ENCODE measurements at regions not wholly inside any gene's neighbourhood (a gene's known extent, or its start where the extent isn't known, plus 50 kb on each side); places are given as distances from the start of the nearest gene placed in this dataset.

DNA sequence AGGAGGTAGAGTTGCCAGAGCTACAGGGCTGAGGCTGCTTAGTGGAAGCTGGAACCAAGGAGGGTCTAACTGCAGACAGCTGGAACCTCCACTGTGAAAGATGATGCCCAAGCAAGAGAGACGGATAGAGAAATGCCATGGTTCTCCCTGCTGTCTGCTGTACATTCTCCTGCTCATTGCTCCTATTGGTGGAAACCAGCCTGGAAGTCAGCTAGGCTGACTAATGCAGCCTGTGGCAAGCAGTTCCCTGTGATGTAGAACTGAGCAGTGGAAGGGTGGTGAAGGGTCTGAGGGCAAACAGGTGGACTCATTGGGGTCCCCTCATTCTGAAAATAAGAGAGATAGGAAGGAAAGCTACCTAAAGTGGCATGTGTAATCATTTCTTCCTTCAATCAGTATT, 563.6 kb downstream of the SLC4A3 start:
- Histone ChIP-seq H3K79me1 (ENCODE audit: low read length) (no peaks in the 10 kb centered on the region), H2BK5ac (ENCODE audit: low read length) (no peak overlapping the region), H3K4me3 (ENCODE audit: low read length) (no peak overlapping the region), H3K4me2 (ENCODE audit: low read length) (no peak overlapping the region), H3K79me2 (ENCODE audit: control insufficient read depth, insufficient read depth, low read length) (no peaks in the 10 kb centered on the region), H3K27ac (ENCODE audit: low read depth, low read length) (no peak overlapping the region), H4K8ac (ENCODE audit: low read depth, low read length) (no peak overlapping the region), H2AK5ac (ENCODE audit: low read length) (no peak overlapping the region), H3K36me3 (ENCODE audit: control insufficient read depth, insufficient read depth, low read length) (no peaks in the 10 kb centered on the region), H3K18ac (ENCODE audit: low read length) (no peak overlapping the region), H2BK120ac (ENCODE audit: low read depth, low read length) (no peak overlapping the region), H3K9ac (ENCODE audit: low read length) (no peak overlapping the region), H3K23ac (ENCODE audit: low read length) (no peak overlapping the region), H3K4ac (ENCODE audit: low read depth, low read length) (no peak overlapping the region), H2BK15ac (replicated peaks; ENCODE audit: low read depth) (no peak overlapping the region), H4K5ac (ENCODE audit: low read length) (no peak overlapping the region), H3K4me1 (ENCODE audit: control insufficient read depth, low read depth, low read length) (no peaks in the 10 kb centered on the region), H3K27me3 (ENCODE audit: insufficient read depth, low read length, poor library complexity) (no peaks in the 10 kb centered on the region), H3K56ac (ENCODE audit: low read length) (no peak overlapping the region)
- no peak for DNase-seq
- no CpG with 5 or more reads among the region's 1 CpG for WGBS (ENCODE audit: extremely low coverage, insufficient coverage, low lambda C conversion rate)

DNA sequence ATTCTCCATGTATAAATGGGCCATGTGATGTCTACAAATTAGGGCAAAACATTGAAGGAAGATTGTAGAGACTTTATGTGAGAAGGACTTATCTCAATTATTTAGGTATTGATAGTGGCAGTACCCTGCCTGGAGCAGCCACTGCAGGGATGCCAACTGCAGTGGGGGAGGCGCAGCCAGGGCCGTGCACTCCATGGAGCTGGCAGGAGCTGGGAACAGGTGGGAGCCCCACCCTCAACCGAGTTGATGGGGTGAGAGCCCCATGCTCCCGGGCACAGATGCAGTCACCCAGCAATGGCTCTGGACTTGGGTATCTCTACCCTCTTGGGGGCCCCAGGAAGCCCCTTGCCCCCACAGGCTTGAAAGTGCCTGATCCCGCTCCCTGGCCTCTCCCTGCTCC, 564.3 kb downstream of the SLC4A3 start:
- H3K79me1 ChIP-seq (ENCODE audit: low read length) = no peaks in the 10 kb centered on the region
- no peak overlapping the region for H3K27ac ChIP-seq (ENCODE audit: low read depth, low read length)
- WGBS (ENCODE audit: extremely low coverage, insufficient coverage, low lambda C conversion rate) = no CpG with 5 or more reads among the region's 5 CpGs
- H3K4ac ChIP-seq (ENCODE audit: low read depth, low read length) = no peak overlapping the region
- no peak overlapping the region for H3K4me3 ChIP-seq (ENCODE audit: low read length)
- H3K18ac ChIP-seq (ENCODE audit: low read length) = no peak overlapping the region
- no peak overlapping the region for H2AK5ac ChIP-seq (ENCODE audit: low read length)
- no peak overlapping the region for H3K56ac ChIP-seq (ENCODE audit: low read length)
- no peak overlapping the region for H4K5ac ChIP-seq (ENCODE audit: low read length)
- no peak overlapping the region for H2BK5ac ChIP-seq (ENCODE audit: low read length)
- no peak overlapping the region for H2BK120ac ChIP-seq (ENCODE audit: low read depth, low read length)
- no peak overlapping the region for H3K9ac ChIP-seq (ENCODE audit: low read length)
- H3K36me3 ChIP-seq (ENCODE audit: control insufficient read depth, insufficient read depth, low read length) = no peaks in the 10 kb centered on the region
- no peak overlapping the region for H3K23ac ChIP-seq (ENCODE audit: low read length)
- no peaks in the 10 kb centered on the region for H3K4me1 ChIP-seq (ENCODE audit: control insufficient read depth, low read depth, low read length)
- H3K4me2 ChIP-seq (ENCODE audit: low read length) = no peak overlapping the region
- H4K8ac ChIP-seq (ENCODE audit: low read depth, low read length) = no peak overlapping the region
- no peaks in the 10 kb centered on the region for H3K27me3 ChIP-seq (ENCODE audit: insufficient read depth, low read length, poor library complexity)
- no peak for DNase-seq
- H3K79me2 ChIP-seq (ENCODE audit: control insufficient read depth, insufficient read depth, low read length) = no peaks in the 10 kb centered on the region
- H2BK15ac ChIP-seq (replicated peaks; ENCODE audit: low read depth) = no peak overlapping the region

- Histone ChIP-seq H3K4me3 (ENCODE audit: low read length) (no peak overlapping the region), H2AK5ac (ENCODE audit: low read length) (no peak overlapping the region), H3K4ac (ENCODE audit: low read depth, low read length) (no peak overlapping the region), H2BK15ac (replicated peaks; ENCODE audit: low read depth) (no peak overlapping the region), H4K5ac (ENCODE audit: low read length) (no peak overlapping the region), H2BK5ac (ENCODE audit: low read length) (no peak overlapping the region), H3K79me2 (ENCODE audit: control insufficient read depth, insufficient read depth, low read length) (no peaks in the 10 kb centered on the region), H3K79me1 (ENCODE audit: low read length) (no peaks in the 10 kb centered on the region), H3K36me3 (ENCODE audit: control insufficient read depth, insufficient read depth, low read length) (no peaks in the 10 kb centered on the region), H3K18ac (ENCODE audit: low read length) (no peak overlapping the region), H3K56ac (ENCODE audit: low read length) (no peak overlapping the region), H3K4me2 (ENCODE audit: low read length) (no peak overlapping the region), H3K27me3 (ENCODE audit: insufficient read depth, low read length, poor library complexity) (no peaks in the 10 kb centered on the region), H3K9ac (ENCODE audit: low read length) (no peak overlapping the region), H3K4me1 (ENCODE audit: control insufficient read depth, low read depth, low read length) (no peaks in the 10 kb centered on the region), H2BK120ac (ENCODE audit: low read depth, low read length) (no peak overlapping the region), H4K8ac (ENCODE audit: low read depth, low read length) (no peak overlapping the region), H3K23ac (ENCODE audit: low read length) (no peak overlapping the region), H3K27ac (ENCODE audit: low read depth, low read length) (no peak overlapping the region)
- DNase-seq = no peak
- no CpG with 5 or more reads among the region's 6 CpGs for WGBS (ENCODE audit: extremely low coverage, insufficient coverage, low lambda C conversion rate)
Measured at GRCh38 chr2:220192994-220193753, 565.7 kb downstream of the SLC4A3 start.

DNA sequence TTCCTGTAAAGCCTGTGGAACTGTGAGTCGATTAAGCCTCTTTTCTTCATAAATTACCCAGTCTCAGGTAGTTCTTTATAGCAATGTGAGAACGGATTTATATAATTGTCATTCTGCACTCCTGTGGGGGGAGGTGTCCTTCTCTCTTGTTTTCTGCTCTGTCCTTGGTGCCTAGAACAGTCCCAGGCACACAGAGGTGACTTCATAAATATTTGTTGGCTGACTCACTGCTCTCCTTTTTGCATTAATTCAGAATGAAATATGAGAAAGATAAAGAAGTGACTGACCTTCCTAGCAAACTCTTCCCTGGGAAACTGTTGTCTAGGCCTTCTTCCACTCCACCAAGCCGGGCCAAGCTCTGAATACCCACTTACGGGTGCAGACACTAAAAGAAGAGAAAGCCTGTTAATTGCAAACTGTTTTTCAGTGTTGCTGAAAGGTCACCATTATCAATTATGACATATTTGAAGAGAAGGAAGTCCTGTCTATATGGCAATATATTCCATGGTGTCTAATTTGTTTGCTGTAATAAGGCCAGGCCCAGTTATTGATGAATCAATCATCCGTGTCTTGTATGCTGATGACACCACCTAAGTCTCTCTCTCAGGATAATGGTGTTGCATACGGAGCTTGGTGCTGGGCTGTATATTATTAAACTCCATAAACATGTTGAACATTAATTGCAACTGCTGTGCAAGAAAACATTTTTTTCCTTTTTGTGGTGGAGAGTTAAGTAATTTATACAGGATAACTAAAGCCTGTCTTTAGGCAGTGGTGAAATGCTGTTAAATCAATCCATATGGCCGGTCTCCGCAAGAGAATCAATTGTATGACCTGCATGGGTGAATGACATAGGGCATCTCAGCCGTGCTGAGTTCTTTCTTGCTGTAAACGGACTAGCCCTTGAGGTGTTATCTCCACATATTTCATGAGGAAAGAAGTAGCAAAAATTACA, 567.5 kb downstream of the SLC4A3 start:
- H2BK120ac ChIP-seq (ENCODE audit: low read depth, low read length) = no peak overlapping the region
- WGBS (ENCODE audit: extremely low coverage, insufficient coverage, low lambda C conversion rate) = no CpG with 5 or more reads among the region's 10 CpGs
- DNase-seq = no peak

DNA sequence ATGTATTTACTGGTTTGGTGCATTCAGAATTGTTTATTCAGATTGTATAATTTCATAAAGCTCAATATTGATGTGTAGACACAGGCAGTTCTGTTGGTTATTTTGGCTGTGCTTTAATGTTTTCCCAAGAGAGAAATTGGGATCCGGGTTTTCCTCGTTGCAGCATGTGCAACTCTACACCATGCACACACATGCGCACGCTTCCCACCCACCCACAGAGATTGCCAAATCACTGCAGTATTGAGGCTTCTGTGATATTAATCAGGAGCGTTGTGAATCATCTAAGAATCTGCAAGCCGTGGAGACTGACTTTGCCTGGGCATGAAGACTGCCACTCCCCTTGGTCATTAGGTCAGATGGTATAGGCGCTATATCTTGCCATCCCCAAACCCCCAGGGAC, 571.5 kb downstream of the SLC4A3 start:
- H2BK15ac ChIP-seq (replicated peaks; ENCODE audit: low read depth) = no peak overlapping the region
- H2BK120ac ChIP-seq (ENCODE audit: low read depth, low read length) = no peak overlapping the region
- H3K36me3 ChIP-seq (ENCODE audit: control insufficient read depth, insufficient read depth, low read length) = no peaks in the 10 kb centered on the region
- no peaks in the 10 kb centered on the region for H3K4me1 ChIP-seq (ENCODE audit: control insufficient read depth, low read depth, low read length)
- no peak overlapping the region for H2BK5ac ChIP-seq (ENCODE audit: low read length)
- no peak overlapping the region for H3K4me2 ChIP-seq (ENCODE audit: low read length)
- no peak overlapping the region for H3K18ac ChIP-seq (ENCODE audit: low read length)
- no peak overlapping the region for H3K23ac ChIP-seq (ENCODE audit: low read length)
- no peak overlapping the region for H3K4ac ChIP-seq (ENCODE audit: low read depth, low read length)
- no CpG with 5 or more reads among the region's 7 CpGs for WGBS (ENCODE audit: extremely low coverage, insufficient coverage, low lambda C conversion rate)
- H4K5ac ChIP-seq (ENCODE audit: low read length) = no peak overlapping the region
- no peak overlapping the region for H4K8ac ChIP-seq (ENCODE audit: low read depth, low read length)
- H3K27ac ChIP-seq (ENCODE audit: low read depth, low read length) = no peak overlapping the region
- no peak overlapping the region for H2AK5ac ChIP-seq (ENCODE audit: low read length)
- H3K56ac ChIP-seq (ENCODE audit: low read length) = no peak overlapping the region
- H3K9ac ChIP-seq (ENCODE audit: low read length) = no peak overlapping the region
- H3K4me3 ChIP-seq (ENCODE audit: low read length) = no peak overlapping the region
- no peaks in the 10 kb centered on the region for H3K79me2 ChIP-seq (ENCODE audit: control insufficient read depth, insufficient read depth, low read length)
- DNase-seq = no peak
- H3K27me3 ChIP-seq (ENCODE audit: insufficient read depth, low read length, poor library complexity) = no peaks in the 10 kb centered on the region
- H3K79me1 ChIP-seq (ENCODE audit: low read length) = no peaks in the 10 kb centered on the region

More for the DNA sequence above, 567.5 kb downstream of the SLC4A3 start:
- no peak overlapping the region for H2BK5ac ChIP-seq (ENCODE audit: low read length)
- H3K27ac ChIP-seq (ENCODE audit: low read depth, low read length) = no peak overlapping the region
- no peak overlapping the region for H2AK5ac ChIP-seq (ENCODE audit: low read length)
- no peak overlapping the region for H2BK15ac ChIP-seq (replicated peaks; ENCODE audit: low read depth)
- H4K5ac ChIP-seq (ENCODE audit: low read length) = no peak overlapping the region
- no peaks in the 10 kb centered on the region for H3K79me2 ChIP-seq (ENCODE audit: control insufficient read depth, insufficient read depth, low read length)
- H4K8ac ChIP-seq (ENCODE audit: low read depth, low read length) = no peak overlapping the region
- H3K4me2 ChIP-seq (ENCODE audit: low read length) = no peak overlapping the region
- H3K9ac ChIP-seq (ENCODE audit: low read length) = no peak overlapping the region
- no peaks in the 10 kb centered on the region for H3K79me1 ChIP-seq (ENCODE audit: low read length)
- H3K23ac ChIP-seq (ENCODE audit: low read length) = no peak overlapping the region
- H3K4me1 ChIP-seq (ENCODE audit: control insufficient read depth, low read depth, low read length) = no peaks in the 10 kb centered on the region
- no peaks in the 10 kb centered on the region for H3K27me3 ChIP-seq (ENCODE audit: insufficient read depth, low read length, poor library complexity)
- H3K36me3 ChIP-seq (ENCODE audit: control insufficient read depth, insufficient read depth, low read length) = no peaks in the 10 kb centered on the region
- H3K4ac ChIP-seq (ENCODE audit: low read depth, low read length) = no peak overlapping the region
- H3K56ac ChIP-seq (ENCODE audit: low read length) = no peak overlapping the region
- H3K4me3 ChIP-seq (ENCODE audit: low read length) = no peak overlapping the region
- H3K18ac ChIP-seq (ENCODE audit: low read length) = no peak overlapping the region

Measured in mesendoderm (in vitro differentiated cells).